OCI-LY1 (cell line): ENCODE measurements at regions not wholly inside any gene's neighbourhood (a gene's known extent, or its start where the extent isn't known, plus 50 kb on each side); places are given as distances from the start of the nearest gene placed in this dataset.

ENCODE experiments used
- H2AFZ ChIP-seq: fragments of 200-600 bp; sonication (generic), shearing (Covaris generic); 2 replicates; pipeline ENCODE4 v1.6.0; 2014; ENCODE audit warnings: antibody characterized with exemption, mild to moderate bottlenecking, low read length
- H3F3A ChIP-seq: fragments of 200-600 bp; sonication (generic), shearing (Covaris generic); 2 replicates; pipeline ENCODE4 v1.6.0; 2014; ENCODE audit warnings: mild to moderate bottlenecking, antibody characterized with exemption, low read length, moderate library complexity; ENCODE audit not compliant: insufficient read depth
- H3K27ac ChIP-seq: fragments of 200-600 bp; sonication (generic); 2 replicates; pipeline ENCODE4 v1.5.1; 2014; ENCODE audit warnings: low read length, mixed run types, mild to moderate bottlenecking, low read depth; ENCODE audit not compliant: poor library complexity, severe bottlenecking
- H3K27me3 ChIP-seq: fragments of 200-600 bp; sonication (generic); 2 replicates; pipeline ENCODE4 v1.6.0; 2014; ENCODE audit warnings: antibody characterized with exemption, mild to moderate bottlenecking, low read length, moderate library complexity; ENCODE audit not compliant: insufficient read depth
- H3K36me3 ChIP-seq: fragments of 200-600 bp; sonication (generic); 2 replicates; pipeline ENCODE4 v1.6.1; 2014; ENCODE audit warnings: mild to moderate bottlenecking, antibody characterized with exemption, low read length, moderate library complexity, mixed read lengths; ENCODE audit not compliant: insufficient read depth
- H3K4me1 ChIP-seq: fragments of 200-600 bp; sonication (generic); 2 replicates; pipeline ENCODE4 v1.5.1; 2014; ENCODE audit warnings: mild to moderate bottlenecking, low read length, moderate library complexity; ENCODE audit not compliant: insufficient read depth, severe bottlenecking
- H3K4me2 ChIP-seq: fragments of 200-600 bp; sonication (generic), shearing (Covaris generic); 2 replicates; pipeline ENCODE4 v1.6.1; 2014; ENCODE audit warnings: low read length
- H3K4me3 ChIP-seq: fragments of 200-600 bp; sonication (generic); 2 replicates; pipeline ENCODE4 v1.5.1; 2014; ENCODE audit warnings: low read length, low read depth, mild to moderate bottlenecking, mixed read lengths; ENCODE audit not compliant: poor library complexity, severe bottlenecking
- H3K79me2 ChIP-seq: fragments of 200-600 bp; shearing (Covaris generic); 2 replicates; pipeline ENCODE4 v1.6.1; 2016; ENCODE audit warnings: mixed run types, low read length, mixed read lengths; ENCODE audit not compliant: insufficient read depth
- H3K9ac ChIP-seq: fragments of 200-600 bp; sonication (generic), shearing (Covaris generic); 2 replicates; pipeline ENCODE4 v1.6.1; 2014; ENCODE audit warnings: mild to moderate bottlenecking, low read length, mixed read lengths
- H3K9me2 ChIP-seq: fragments of 200-600 bp; sonication (generic), shearing (Covaris generic); 2 replicates; pipeline ENCODE4 v1.6.1; 2014; ENCODE audit warnings: low read depth, mild to moderate bottlenecking, low read length, mixed read lengths
- H3K9me3 ChIP-seq: fragments of 200-600 bp; shearing (Covaris generic); 2 replicates; pipeline ENCODE4 v1.6.1; 2014; ENCODE audit warnings: low read length, mixed read lengths
- H4K20me1 ChIP-seq: fragments of 200-600 bp; sonication (generic), shearing (Covaris generic); 2 replicates; pipeline ENCODE4 v1.6.0; 2016; ENCODE audit warnings: mild to moderate bottlenecking, low read length; ENCODE audit not compliant: insufficient read depth
- EZH2 ChIP-seq: fragments of 200-600 bp; sonication (generic), shearing (Covaris generic); IDR thresholded peaks from 2 replicates; pipeline ENCODE4 v1.8.0; 2017; ENCODE audit warnings: borderline replicate concordance, mixed run types, mild to moderate bottlenecking, antibody characterized with exemption, low read length, moderate library complexity, mixed read lengths
- TF ChIP-seq, protein P1 (sequence below): fragments of 200-600 bp; sonication (generic), shearing (Covaris generic); IDR thresholded peaks from 2 replicates; pipeline ENCODE4 v1.5.1; 2017; ENCODE audit warnings: mild to moderate bottlenecking, antibody characterized with exemption, low read length, moderate library complexity, mixed read lengths

DNA sequence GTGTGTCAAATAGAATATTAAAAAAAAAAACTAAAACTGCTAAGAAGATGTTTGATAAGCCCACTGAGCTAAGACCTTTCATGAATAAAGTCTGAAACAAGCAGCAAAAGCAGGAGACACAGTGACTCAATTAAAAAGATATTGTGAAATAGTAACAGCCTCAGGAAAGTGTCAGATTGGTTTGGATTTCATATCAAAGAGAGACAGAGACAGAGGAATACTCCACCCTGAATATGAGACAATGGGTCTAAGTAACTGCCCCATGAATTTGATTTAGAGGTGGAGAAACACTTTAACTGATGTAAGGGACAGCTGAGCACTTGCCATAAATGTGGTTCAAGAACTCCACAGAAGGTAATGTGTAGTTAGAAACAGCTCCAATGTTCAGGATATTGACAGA lies 277.9 kb upstream of the FOXG1 start:
- no peaks in the 10 kb centered on the region for H3K27me3 ChIP-seq
- no peaks in the 10 kb centered on the region for H3F3A ChIP-seq
- H4K20me1 ChIP-seq: no peaks in the 10 kb centered on the region
- H3K4me2 ChIP-seq: no peak overlapping the region
- TF ChIP-seq, protein P1, sequence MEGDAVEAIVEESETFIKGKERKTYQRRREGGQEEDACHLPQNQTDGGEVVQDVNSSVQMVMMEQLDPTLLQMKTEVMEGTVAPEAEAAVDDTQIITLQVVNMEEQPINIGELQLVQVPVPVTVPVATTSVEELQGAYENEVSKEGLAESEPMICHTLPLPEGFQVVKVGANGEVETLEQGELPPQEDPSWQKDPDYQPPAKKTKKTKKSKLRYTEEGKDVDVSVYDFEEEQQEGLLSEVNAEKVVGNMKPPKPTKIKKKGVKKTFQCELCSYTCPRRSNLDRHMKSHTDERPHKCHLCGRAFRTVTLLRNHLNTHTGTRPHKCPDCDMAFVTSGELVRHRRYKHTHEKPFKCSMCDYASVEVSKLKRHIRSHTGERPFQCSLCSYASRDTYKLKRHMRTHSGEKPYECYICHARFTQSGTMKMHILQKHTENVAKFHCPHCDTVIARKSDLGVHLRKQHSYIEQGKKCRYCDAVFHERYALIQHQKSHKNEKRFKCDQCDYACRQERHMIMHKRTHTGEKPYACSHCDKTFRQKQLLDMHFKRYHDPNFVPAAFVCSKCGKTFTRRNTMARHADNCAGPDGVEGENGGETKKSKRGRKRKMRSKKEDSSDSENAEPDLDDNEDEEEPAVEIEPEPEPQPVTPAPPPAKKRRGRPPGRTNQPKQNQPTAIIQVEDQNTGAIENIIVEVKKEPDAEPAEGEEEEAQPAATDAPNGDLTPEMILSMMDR: no peak
- no peak for TF ChIP-seq EZH2
- H3K27ac ChIP-seq: no peak overlapping the region
- H3K9me2 ChIP-seq: no peaks in the 10 kb centered on the region
- no peaks in the 10 kb centered on the region for H3K9me3 ChIP-seq
- H3K4me1 ChIP-seq: no peaks in the 10 kb centered on the region
- H2AFZ ChIP-seq: no peak overlapping the region
- no peak overlapping the region for H3K4me3 ChIP-seq
- no peaks in the 10 kb centered on the region for H3K36me3 ChIP-seq
- no peak overlapping the region for H3K9ac ChIP-seq
- no peaks in the 10 kb centered on the region for H3K79me2 ChIP-seq

DNA sequence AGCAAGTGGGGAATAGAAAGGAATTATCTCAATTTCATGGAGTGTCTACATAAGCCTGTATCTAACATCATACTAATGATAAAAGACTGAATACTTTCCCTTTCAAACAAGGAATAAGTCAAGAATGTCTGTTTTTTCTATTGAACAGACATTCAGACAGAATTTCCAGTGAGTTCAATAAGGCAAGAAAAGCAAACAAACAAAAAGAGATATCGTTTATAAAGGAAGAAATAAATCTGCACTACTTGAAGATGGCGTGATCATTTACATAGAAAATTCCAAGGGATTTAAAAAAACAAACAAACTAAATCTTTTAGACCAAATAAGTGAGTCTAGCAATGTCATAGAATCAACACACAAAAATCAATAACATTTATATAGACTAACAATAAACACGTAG lies 273.1 kb upstream of the FOXG1 start:
- no peak overlapping the region for H3K4me2 ChIP-seq
- H3K4me1 ChIP-seq: no peaks in the 10 kb centered on the region
- H3K36me3 ChIP-seq: no peaks in the 10 kb centered on the region
- H3K9me3 ChIP-seq: no peaks in the 10 kb centered on the region
- H3K9me2 ChIP-seq: no peaks in the 10 kb centered on the region
- TF ChIP-seq, protein P1: no peak
- no peak for TF ChIP-seq EZH2
- H3K27ac ChIP-seq: no peak overlapping the region
- H2AFZ ChIP-seq: no peak overlapping the region
- H3K27me3 ChIP-seq: no peaks in the 10 kb centered on the region
- H3K9ac ChIP-seq: no peak overlapping the region
- H4K20me1 ChIP-seq: no peaks in the 10 kb centered on the region
- H3K4me3 ChIP-seq: no peak overlapping the region
- H3K79me2 ChIP-seq: no peaks in the 10 kb centered on the region
- no peaks in the 10 kb centered on the region for H3F3A ChIP-seq

DNA sequence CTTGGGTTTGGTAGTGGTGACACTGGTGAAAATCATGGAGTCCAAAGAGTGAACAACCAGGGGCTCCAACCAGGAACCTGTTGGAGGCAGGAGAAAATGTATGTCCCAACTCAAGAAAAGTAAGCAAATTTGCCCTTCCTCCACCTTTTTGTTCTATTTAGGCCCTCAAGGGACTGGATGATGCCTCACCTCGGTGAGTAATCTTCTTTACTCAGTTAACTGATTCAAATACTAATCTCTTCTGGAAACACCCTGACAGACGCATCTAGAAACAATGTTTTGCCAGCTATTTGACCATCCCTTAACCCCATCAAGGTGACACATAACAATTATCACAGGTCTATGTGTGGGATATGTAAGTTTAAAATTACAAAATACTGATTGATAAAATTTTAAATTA lies 272.4 kb upstream of the FOXG1 start:
- Histone ChIP-seq H3K79me2 (no peaks in the 10 kb centered on the region), H3K4me1 (no peaks in the 10 kb centered on the region), H3K4me3 (no peak overlapping the region), H3K27me3 (no peaks in the 10 kb centered on the region), H3K4me2 (no peak overlapping the region), H3K9ac (no peak overlapping the region), H2AFZ (no peak overlapping the region), H4K20me1 (no peaks in the 10 kb centered on the region), H3K27ac (no peak overlapping the region), H3K9me3 (no peaks in the 10 kb centered on the region), H3F3A (no peaks in the 10 kb centered on the region), H3K36me3 (no peaks in the 10 kb centered on the region), H3K9me2 (no peaks in the 10 kb centered on the region)
- no peak for TF ChIP-seq EZH2
- TF ChIP-seq, protein P1: no peak
